ENCODE measurements at regions not wholly inside any gene's neighbourhood (a gene's known extent, or its start where the extent isn't known, plus 50 kb on each side); places are given as distances from the start of the nearest gene placed in this dataset.

GRCh38 chr10:10967581-10968256 is 50.0 kb upstream of the CELF2 start:
- POLR2A ChIA-PET = no interaction called here
- ATAC-seq (no peak), DNase-seq (no peak)
- Mint-ChIP-seq H3K4me1 (no peaks in the 10 kb centered on the region), H3K9me3 (ENCODE audit: low read depth) (no peaks in the 10 kb centered on the region), H3K27ac (no peak overlapping the region), H3K4me3 (no peak overlapping the region), H3K36me3 (ENCODE audit: low read depth) (no peaks in the 10 kb centered on the region), H3K27me3 (peaks cover 16% of the 10 kb centered on the region)
- intact Hi-C loops (cut with DNase I, micrococcal nuclease) = no loop called here
- CTCF ChIA-PET = no interaction called here
